ENCODE measurements at regions not wholly inside any gene's neighbourhood (a gene's known extent, or its start where the extent isn't known, plus 50 kb on each side); places are given as distances from the start of the nearest gene placed in this dataset.
"Not testable (repeated sequence)": the region's sequence is repeated elsewhere in the genome, so short reads cannot be mapped to it uniquely, and the experiment has no call there.

DNA sequence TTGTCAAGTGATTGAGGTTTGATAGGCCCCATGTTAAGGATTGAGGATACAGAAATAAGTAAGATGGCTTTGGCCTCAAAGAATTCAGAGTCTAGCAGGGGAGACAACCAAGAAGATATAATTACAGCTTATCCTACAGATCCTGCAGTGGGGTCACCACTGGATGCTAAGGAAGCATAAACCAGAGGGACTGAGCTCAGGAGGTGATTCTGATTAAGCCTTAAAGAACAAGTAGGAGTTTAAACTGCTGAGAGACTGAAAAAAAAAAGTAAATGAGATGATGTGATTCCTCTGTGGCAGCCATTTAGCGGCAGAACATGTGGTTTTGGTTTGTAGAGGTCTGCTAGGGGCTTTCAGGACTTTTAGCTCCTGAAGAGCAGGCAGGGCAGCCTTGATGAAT, 72.1 kb upstream of the ROPN1 start:
- no peak for DNase-seq (ENCODE audit: low spot score)
- Histone ChIP-seq H3K4me1 (ENCODE audit: control insufficient read depth in 4 of 4, insufficient read depth in 4 of 4, low read length in 3 of 4) (no peaks in the 10 kb centered on the region), H3K9ac (ENCODE audit: low read depth in 1 of 2, low read length in 2 of 2) (no peak overlapping the region), H3K36me3 (ENCODE audit: control insufficient read depth in 4 of 4, insufficient read depth in 3 of 4, low read depth in 1 of 4, low read length in 3 of 4) (no peaks in the 10 kb centered on the region), H3K27me3 (ENCODE audit: control insufficient read depth in 4 of 4, insufficient read depth in 4 of 4, low read length in 3 of 4) (no peaks in the 10 kb centered on the region), H3K9me3 (ENCODE audit: control insufficient read depth in 4 of 4, low read length in 3 of 4) (no peaks in the 10 kb centered on the region), H3K27ac (ENCODE audit: low read depth in 1 of 2, low read length in 2 of 2) (no peak overlapping the region), H3K4me3 (ENCODE audit: low read depth in 1 of 3, low read length in 3 of 3) (no peak overlapping the region)
- WGBS = 95% methylated on average over 1 of the region's 1 CpG
- no peak for TF ChIP-seq MAX (IDR thresholded peaks at IDR 0.05)
- TF ChIP-seq JUND (IDR thresholded peaks at IDR 0.05) = no peak
- TF ChIP-seq HNF4G (IDR thresholded peaks at IDR 0.05) = no peak
- TF ChIP-seq, protein P1, sequence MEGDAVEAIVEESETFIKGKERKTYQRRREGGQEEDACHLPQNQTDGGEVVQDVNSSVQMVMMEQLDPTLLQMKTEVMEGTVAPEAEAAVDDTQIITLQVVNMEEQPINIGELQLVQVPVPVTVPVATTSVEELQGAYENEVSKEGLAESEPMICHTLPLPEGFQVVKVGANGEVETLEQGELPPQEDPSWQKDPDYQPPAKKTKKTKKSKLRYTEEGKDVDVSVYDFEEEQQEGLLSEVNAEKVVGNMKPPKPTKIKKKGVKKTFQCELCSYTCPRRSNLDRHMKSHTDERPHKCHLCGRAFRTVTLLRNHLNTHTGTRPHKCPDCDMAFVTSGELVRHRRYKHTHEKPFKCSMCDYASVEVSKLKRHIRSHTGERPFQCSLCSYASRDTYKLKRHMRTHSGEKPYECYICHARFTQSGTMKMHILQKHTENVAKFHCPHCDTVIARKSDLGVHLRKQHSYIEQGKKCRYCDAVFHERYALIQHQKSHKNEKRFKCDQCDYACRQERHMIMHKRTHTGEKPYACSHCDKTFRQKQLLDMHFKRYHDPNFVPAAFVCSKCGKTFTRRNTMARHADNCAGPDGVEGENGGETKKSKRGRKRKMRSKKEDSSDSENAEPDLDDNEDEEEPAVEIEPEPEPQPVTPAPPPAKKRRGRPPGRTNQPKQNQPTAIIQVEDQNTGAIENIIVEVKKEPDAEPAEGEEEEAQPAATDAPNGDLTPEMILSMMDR (IDR thresholded peaks at IDR 0.05; ENCODE audit: low read depth, low read length, missing input control) = no peak
- no peak for TF ChIP-seq REST (IDR thresholded peaks at IDR 0.05)
- no peak for TF ChIP-seq FOXA1 (IDR thresholded peaks at IDR 0.05)
- no peak for TF ChIP-seq GABPA (IDR thresholded peaks at IDR 0.05 in 1 of 2, conservative IDR thresholded peaks at IDR 0.05 in 1 of 2)
- no peak for TF ChIP-seq YY1 (IDR thresholded peaks at IDR 0.05)
- TF ChIP-seq FOXA2 (IDR thresholded peaks at IDR 0.05) = no peak
- no peak for TF ChIP-seq HNF4A (conservative IDR thresholded peaks at IDR 0.05)
- TF ChIP-seq SP1 (IDR thresholded peaks at IDR 0.05) = no peak
- TF ChIP-seq RAD21 (IDR thresholded peaks at IDR 0.05) = no peak
- no peak for TF ChIP-seq ATF3 (IDR thresholded peaks at IDR 0.05)
- TF ChIP-seq NR2F2 (IDR thresholded peaks at IDR 0.05) = no peak
- no peak for TF ChIP-seq EGR1 (IDR thresholded peaks at IDR 0.05; ENCODE audit: low read depth in 2 of 2)
- no peak for TF ChIP-seq RXRA (IDR thresholded peaks at IDR 0.05)

DNA sequence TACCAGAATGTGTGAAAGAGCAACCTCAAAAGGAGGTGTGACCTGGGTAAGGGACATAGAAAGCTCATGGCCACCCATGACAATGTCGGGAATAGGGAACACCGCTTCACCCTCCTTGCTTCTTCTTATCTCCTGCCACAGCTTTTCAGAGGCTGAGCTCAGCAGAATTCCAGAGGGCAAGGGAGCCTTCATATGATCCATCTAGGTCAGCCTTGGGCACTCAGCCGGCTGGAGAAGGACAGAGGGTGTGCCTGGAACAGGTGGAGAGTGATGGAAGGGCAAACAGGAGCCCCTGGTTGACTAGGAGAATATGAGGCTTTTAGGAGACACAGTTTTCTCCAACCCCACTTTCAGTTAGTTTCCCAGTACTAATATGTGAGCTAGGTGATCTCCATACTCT, 74.6 kb upstream of the ROPN1 start:
- H3K27ac ChIP-seq (ENCODE audit: low read depth in 1 of 2, low read length in 2 of 2); H3K9ac ChIP-seq (ENCODE audit: low read depth in 1 of 2, low read length in 2 of 2); H3K36me3 ChIP-seq (ENCODE audit: control insufficient read depth in 4 of 4, insufficient read depth in 3 of 4, low read depth in 1 of 4, low read length in 3 of 4); H3K27me3 ChIP-seq (ENCODE audit: control insufficient read depth in 4 of 4, insufficient read depth in 4 of 4, low read length in 3 of 4); H3K9me3 ChIP-seq (ENCODE audit: control insufficient read depth in 4 of 4, low read length in 3 of 4); H3K4me1 ChIP-seq (ENCODE audit: control insufficient read depth in 4 of 4, insufficient read depth in 4 of 4, low read length in 3 of 4); DNase-seq (ENCODE audit: low spot score); H3K4me3 ChIP-seq (ENCODE audit: low read depth in 1 of 3, low read length in 3 of 3): not testable (repeated sequence)
- 78% methylated on average over 3 of the region's 3 CpGs for WGBS

- H3K36me3 ChIP-seq (ENCODE audit: control insufficient read depth in 4 of 4, insufficient read depth in 3 of 4, low read depth in 1 of 4, low read length in 3 of 4); H3K27me3 ChIP-seq (ENCODE audit: control insufficient read depth in 4 of 4, insufficient read depth in 4 of 4, low read length in 3 of 4); H3K4me3 ChIP-seq (ENCODE audit: low read depth in 1 of 3, low read length in 3 of 3); H3K4me1 ChIP-seq (ENCODE audit: control insufficient read depth in 4 of 4, insufficient read depth in 4 of 4, low read length in 3 of 4); DNase-seq (ENCODE audit: low spot score); H3K9me3 ChIP-seq (ENCODE audit: control insufficient read depth in 4 of 4, low read length in 3 of 4); H3K27ac ChIP-seq (ENCODE audit: low read depth in 1 of 2, low read length in 2 of 2); H3K9ac ChIP-seq (ENCODE audit: low read depth in 1 of 2, low read length in 2 of 2): not testable (repeated sequence)
- 77% methylated on average over 2 of the region's 2 CpGs for WGBS
These were observed 77.8 kb upstream of the ROPN1 start for GRCh38 chr3:124069706-124070105.

DNA sequence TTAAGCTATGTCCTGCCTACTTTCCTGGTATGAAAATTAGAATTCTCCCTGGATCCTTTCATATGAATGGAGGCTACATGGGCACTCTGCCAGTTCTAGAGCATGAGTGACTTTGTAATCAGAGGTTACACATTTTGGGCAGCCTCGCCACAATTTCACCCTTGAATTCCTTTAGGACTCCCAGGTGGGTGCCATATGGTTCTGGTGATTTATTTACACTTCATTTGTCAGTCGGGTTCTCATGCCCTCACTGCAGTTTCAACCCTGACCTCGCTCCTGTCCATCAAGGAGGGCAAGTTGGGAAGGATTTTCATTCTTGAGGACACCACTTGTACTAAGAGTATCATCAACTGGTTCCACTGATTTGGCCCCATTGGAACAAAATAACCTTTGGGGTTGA, 83.2 kb upstream of the ROPN1 start:
- not testable (repeated sequence) for H3K36me3 ChIP-seq (ENCODE audit: control insufficient read depth in 4 of 4, insufficient read depth in 3 of 4, low read depth in 1 of 4, low read length in 3 of 4); H3K4me3 ChIP-seq (ENCODE audit: low read depth in 1 of 3, low read length in 3 of 3); H3K9ac ChIP-seq (ENCODE audit: low read depth in 1 of 2, low read length in 2 of 2); H3K27ac ChIP-seq (ENCODE audit: low read depth in 1 of 2, low read length in 2 of 2); DNase-seq (ENCODE audit: low spot score); H3K9me3 ChIP-seq (ENCODE audit: control insufficient read depth in 4 of 4, low read length in 3 of 4); H3K4me1 ChIP-seq (ENCODE audit: control insufficient read depth in 4 of 4, insufficient read depth in 4 of 4, low read length in 3 of 4); H3K27me3 ChIP-seq (ENCODE audit: control insufficient read depth in 4 of 4, insufficient read depth in 4 of 4, low read length in 3 of 4)
- 87% methylated on average over 3 of the region's 3 CpGs for WGBS

Data from liver (tissue), 8 donors.